ENCODE measurements at regions not wholly inside any gene's neighbourhood (a gene's known extent, or its start where the extent isn't known, plus 50 kb on each side); places are given as distances from the start of the nearest gene placed in this dataset.

DNA sequence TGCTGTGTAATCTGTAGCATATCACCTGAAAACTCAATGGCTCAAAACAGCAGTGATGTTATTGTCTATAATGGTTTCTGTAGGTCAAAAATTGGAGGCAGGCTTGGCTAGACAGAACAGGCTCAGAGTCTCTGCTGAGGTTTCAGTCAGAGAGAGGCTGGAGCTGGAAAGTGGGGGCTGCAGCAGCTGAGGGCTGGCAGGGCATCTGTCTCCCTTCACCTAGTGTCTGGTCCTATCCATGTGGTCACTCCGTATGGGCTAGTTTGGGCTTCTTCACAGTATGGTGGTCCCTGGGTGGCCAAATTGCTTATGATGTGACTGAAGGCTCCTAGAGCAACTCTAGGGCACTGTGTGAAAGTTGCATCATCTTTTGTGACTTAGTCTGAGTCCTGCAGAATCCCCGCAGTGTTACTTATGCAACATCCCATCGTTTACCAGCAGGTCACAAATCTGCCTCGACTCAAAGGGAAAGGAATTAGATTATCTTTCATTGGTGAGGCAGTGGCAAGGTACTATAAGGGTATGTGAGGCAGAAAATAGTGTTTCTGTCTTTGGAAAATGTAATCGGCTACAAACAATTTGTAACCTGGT lies 497.0 kb downstream of the EPHA7 start:
- TF ChIP-seq, protein P1, sequence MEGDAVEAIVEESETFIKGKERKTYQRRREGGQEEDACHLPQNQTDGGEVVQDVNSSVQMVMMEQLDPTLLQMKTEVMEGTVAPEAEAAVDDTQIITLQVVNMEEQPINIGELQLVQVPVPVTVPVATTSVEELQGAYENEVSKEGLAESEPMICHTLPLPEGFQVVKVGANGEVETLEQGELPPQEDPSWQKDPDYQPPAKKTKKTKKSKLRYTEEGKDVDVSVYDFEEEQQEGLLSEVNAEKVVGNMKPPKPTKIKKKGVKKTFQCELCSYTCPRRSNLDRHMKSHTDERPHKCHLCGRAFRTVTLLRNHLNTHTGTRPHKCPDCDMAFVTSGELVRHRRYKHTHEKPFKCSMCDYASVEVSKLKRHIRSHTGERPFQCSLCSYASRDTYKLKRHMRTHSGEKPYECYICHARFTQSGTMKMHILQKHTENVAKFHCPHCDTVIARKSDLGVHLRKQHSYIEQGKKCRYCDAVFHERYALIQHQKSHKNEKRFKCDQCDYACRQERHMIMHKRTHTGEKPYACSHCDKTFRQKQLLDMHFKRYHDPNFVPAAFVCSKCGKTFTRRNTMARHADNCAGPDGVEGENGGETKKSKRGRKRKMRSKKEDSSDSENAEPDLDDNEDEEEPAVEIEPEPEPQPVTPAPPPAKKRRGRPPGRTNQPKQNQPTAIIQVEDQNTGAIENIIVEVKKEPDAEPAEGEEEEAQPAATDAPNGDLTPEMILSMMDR (optimal IDR thresholded peaks at IDR 0.05 in 1 of 3, IDR thresholded peaks at IDR 0.05 in 1 of 3, conservative IDR thresholded peaks at IDR 0.05 in 1 of 3; ENCODE audit: extremely low read depth in 1 of 3, insufficient read depth in 2 of 3, low read length in 3 of 3) = no peak
- TF ChIP-seq EZH2 (IDR thresholded peaks at IDR 0.05; ENCODE audit: low read length) = no peak

Measured in keratinocyte (primary cell).